ENCODE measurements at regions not wholly inside any gene's neighbourhood (a gene's known extent, or its start where the extent isn't known, plus 50 kb on each side); places are given as distances from the start of the nearest gene placed in this dataset.

GRCh38 chr6:54991761-54992330 lies 145.3 kb downstream of the FAM83B start:
- no peak for DNase-seq

GRCh38 chr6:54992789-54993188 lies 146.2 kb downstream of the FAM83B start:
- DNase-seq, result no peak

GRCh38 chr6:54993294-54993693 lies 146.7 kb downstream of the FAM83B start:
- no peak for DNase-seq

DNA sequence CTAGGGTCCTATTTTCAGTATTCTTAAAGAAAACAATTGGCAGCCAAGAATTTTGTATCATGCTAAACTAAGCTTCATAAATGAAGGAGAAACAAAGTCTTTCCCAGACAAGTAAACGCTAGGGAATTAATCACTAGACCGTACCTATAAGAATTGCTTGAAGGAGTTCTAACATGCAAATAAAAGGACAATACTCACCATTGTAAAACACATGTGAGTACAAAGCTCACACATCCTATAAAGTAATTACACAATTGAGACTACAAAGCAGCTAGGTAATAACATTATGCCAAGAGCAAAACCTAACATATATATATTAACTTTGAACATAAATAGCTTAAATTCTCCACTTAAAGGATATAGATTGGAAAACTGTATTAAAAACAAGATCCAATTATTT lies 147.4 kb downstream of the FAM83B start:
- DNase-seq, result no peak

- DNase-seq, result no peak
These were observed 152.0 kb downstream of the FAM83B start for GRCh38 chr6:54998576-54998975.

DNA sequence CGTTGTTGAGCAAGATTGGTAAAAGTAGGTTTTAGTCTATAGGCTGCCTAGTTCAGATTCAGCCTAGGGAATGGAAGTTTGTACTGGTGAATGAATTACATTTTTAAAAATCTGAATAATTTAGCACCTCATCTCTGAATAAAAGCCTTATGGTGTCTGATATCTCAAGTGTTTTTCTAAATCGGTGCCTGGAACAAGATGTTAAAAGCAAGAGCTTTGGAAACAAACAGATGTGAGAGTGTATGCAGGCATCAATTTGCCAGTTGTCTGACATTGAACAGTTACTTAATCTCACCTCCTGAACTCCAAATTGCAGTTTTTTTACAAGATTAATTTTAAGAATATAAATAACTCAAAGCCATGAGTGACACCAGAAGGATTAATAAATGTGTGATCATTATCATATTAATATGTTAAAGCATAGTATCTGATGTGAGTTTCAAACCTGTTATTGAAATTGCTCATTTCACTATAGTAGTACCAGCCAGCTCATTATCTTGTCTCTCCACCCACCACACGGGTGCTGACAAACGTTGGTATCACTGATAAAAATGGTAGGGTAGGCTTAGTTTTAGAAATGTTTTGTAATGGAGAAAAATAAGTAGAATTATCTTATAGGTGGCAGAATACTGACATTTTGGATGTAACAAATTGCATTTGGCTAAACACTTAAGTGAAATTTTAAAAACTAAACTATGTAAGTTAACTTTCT lies 157.3 kb downstream of the FAM83B start:
- no peak for DNase-seq

GRCh38 chr6:55009131-55009530 lies 162.6 kb downstream of the FAM83B start:
- DNase-seq, result no peak

DNA sequence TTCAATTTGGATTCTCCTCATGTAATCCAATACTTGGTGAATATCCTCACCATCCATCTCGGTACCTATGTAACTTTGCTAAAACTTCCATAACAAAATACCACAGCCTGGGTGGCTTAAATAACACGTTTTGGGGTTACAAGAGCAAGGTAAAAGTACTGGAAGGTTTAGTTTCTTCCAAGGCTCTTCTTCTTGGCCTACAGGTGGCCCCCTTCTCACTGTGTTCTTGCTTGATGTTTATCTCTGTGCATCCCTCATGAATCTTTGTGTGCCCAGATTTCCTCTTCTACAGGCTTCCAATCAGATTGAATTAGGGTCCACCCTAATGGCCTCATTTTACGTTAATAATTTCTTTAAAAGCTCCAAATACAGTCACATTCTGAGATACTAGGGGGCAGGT lies 163.3 kb upstream of the HCRTR2 start:
- DNase-seq, result no peak

GRCh38 chr6:55012454-55012853 lies 161.9 kb upstream of the HCRTR2 start:
- no peak for DNase-seq

DNA sequence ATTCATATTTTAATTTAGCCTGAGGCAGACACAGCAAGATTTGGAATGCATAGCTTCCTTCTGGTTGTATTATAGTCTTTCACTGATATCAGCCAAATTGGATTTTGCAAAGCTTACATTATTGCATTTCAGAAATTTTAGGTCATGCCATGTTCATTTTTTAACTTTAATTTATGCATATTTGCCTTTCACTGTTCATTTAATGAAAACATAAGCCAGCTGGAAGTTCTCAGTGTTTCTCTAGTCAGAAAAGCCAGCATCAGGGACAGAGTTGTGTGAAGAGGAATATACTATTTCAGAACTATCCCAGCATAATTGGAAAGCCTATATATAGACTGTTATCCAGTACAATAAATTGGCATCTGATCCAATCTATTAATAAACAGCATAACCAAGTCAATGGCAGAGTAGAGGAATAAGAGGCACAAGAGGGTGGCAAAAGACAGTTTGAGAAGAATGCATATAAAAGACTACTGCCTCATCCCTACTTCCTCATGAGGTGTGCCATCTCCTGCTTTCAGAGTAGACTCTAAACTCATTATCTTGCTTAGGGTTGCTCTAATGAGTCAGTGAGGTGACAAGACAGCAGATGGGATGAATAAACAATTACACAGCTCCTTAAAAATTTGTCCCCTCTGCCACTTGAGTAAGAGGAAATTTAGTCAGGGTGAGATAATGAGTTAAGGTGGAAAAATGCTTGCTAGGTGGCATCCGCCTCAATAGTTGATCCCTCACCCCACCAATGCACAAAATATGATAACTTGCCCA lies 159.8 kb upstream of the HCRTR2 start:
- no peak for DNase-seq

DNA sequence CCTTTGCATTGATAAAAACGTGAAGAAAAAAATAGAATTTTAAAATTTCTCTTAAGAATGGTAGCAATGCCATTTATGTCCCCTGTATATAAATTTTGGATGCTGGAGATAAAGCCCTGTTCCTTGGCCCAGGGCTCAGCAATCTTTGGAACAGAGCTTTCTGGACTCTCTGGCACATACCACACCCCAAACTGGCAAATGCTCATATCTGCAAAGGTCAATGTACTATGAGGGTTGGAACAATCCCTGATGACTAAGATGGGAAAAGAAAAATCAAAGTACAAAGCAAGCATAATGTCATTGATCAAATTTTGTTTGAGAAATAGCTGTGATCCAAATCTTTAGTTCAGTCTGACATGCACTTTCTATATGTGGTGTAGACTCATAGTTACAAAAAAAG lies 158.1 kb upstream of the HCRTR2 start:
- DNase-seq, result no peak

DNA sequence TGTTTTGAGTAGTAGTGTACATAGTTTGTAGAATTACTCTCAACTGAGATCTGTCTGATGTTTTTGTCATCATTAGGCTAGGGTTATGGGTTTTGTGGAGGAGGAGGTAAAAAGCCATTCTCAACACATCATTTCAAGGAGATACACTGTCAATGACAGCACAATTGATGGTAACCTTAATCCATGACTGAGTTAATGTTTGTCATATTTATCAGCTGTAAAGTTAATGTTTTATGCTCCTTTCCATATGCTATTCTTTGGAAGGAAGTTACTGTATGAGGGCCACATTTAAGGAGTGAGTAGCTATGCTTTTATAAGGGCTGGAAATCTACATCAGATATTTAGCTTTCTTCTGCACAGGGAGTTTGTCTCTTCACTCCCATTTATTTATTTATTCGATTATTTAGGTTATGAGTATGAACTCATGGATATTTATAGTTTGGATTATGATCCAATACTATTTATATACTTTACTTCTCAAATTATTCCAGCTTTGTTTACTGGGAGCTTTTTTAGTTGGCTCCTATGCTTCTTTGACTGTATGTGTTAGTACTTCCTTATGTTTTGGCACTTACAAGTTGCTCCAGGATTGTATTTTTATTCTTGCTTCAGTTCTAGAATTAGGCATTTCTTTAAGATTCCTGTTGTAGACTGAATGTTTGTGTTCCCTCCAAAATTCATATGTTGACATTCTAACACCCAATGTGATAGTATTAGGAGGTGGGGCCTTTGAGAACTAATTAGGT lies 156.6 kb upstream of the HCRTR2 start:
- DNase-seq, result no peak

- no peak for DNase-seq
These were observed 154.7 kb upstream of the HCRTR2 start for GRCh38 chr6:55019591-55019990.

DNA sequence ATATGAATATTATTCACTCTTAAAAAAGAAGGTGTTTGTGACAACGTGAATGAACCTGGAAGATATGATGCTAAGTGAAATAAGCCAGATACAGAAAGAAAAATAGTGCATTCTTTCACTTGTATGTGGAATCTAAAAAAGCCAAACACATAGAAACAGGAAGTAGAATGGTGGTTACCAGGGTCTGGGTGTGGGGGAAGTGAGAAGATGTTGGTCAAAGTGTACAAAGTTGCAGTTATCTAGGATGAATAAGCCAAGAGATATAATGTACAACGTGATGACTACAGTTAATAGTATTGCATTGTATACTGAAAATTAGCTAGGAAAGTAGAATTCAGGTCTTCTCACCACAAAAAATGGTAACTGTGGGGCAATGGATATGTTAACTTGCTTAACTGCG lies 151.1 kb upstream of the HCRTR2 start:
- no peak for DNase-seq

DNA sequence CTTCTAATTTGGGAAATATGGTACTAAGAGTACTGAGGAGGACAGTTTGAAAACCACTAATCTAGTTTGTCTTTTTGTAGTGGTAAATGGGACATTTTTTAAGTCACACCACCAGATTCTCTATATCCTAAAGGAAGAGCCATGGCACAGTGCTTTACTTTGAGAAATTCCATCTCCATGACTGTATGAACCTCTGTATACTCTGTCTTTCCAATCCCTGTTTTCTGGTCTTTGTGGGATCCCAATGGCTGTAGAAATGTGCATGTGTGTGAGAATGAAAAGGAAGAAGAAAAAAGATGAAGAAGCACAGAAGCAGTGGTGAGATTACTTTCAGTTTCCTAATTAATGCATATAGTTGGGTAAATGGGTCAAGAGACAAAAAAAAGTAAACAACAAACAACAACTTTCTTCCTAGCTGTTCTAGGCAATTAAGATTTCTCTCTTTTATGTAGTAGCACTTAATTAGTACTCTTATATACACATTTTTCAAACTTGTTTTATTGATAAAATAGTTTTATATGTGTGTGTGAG lies 141.2 kb upstream of the HCRTR2 start:
- no peak for DNase-seq

GRCh38 chr6:55034752-55035151 lies 139.6 kb upstream of the HCRTR2 start:
- no peak for DNase-seq

DNA sequence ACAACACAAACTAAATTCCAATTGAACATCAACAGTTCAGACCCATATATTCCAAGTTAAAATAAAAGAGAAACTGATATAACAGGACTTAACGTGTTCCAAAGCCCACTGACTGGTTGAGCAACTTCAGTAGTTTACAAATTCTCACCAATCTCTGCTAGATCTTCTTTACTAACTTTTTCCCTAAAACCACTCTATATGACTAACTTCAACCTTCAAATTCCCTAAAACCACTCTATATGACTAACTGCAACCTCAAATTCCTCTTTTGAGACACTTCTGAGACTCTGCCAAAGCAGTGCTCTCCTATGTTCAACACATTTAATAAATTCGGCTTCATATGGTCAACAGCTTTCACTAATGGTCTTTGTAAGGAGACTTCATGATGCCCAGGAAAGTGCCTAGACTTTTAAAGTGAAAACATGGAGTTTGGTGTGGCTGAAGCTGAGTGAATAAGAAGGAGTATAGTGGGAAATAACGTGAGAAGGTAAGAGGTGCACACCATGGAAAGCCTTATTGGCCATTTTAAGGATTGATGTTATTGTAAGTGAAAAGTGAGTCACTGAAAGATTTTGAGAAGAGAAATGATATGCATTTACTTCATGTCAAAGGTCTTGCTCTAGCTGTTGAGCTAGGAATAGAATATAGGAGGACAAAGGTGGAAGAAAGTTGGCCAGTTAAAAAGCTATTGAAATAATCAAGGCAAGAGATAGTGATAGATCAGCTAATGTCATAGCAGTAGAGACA lies 134.0 kb upstream of the HCRTR2 start:
- DNase-seq, result no peak

DNA sequence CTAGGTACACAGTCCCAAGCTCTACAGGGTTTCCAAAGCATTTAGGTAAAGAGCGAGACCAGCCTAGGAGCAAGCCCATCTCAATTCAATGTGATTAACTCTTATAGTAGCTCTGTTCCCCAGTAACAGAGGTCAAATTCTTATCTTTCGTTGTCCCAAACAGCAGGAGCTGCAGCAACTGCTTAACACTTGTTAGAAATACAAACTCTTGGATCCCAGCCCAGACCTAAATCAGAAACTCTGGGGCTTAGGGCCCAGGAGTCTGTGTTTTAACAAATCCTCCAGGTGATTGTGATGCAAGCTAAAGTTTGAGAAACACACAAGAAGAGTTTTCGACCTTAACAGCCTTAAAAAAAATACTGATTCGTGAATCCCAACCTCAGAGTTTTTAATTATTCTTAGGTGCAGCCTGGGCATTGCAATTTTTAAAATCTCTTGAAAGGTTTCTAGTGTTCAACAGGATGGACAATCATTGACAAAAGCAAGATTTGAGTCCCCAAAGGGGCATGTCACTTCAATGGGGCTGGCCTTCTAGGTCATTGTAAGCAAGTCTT lies 127.4 kb upstream of the HCRTR2 start:
- DNase-seq, result no peak

- no peak for DNase-seq
These were observed 126.8 kb upstream of the HCRTR2 start for GRCh38 chr6:55047451-55048044.

- no peak for DNase-seq
These were observed 124.4 kb upstream of the HCRTR2 start for GRCh38 chr6:55049866-55050265.

DNA sequence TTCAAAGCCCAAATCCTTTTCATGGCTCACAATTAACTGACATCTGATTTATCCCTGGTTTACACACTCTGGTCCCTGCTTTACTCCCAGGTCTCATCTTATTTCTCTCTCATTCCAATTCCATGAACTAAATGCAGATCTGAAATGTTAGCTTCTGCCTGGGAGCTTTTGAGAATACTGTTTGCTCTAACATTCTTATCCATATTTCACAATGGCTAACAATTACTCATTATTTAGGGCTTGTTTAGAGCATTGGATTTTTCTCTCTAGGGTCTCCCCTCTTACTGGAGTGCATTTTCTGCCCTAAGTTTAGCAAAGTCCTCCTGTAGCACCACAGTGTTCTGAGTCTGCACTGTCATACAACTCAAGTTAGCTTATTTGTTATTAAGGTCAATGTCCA lies 121.5 kb upstream of the HCRTR2 start:
- no peak for DNase-seq

GRCh38 chr6:55058682-55059081 lies 115.6 kb upstream of the HCRTR2 start:
- DNase-seq, result no peak
